Astrocyte (in vitro differentiated cells and primary cell): ENCODE measurements at regions not wholly inside any gene's neighbourhood (a gene's known extent, or its start where the extent isn't known, plus 50 kb on each side); places are given as distances from the start of the nearest gene placed in this dataset.

Source experiments
- DNase-seq: peaks from one replicate; pipeline ENCODE4 v3.0.0-alpha.2; 2010; ENCODE audit warnings: low read depth
- FAIRE-seq: peaks from 2 replicates; lab custom pipeline; 2011; peaks lifted over from hg19 to GRCh38; lab: Jason Lieb, UNC
- H2AFZ ChIP-seq: 2 replicates; pipeline ENCODE4 v1.6.0; 2012; ENCODE audit warnings: low read depth, low read length, inconsistent platforms
- H3K27ac ChIP-seq: 2 replicates; pipeline ENCODE4 v1.5.1; 2011; ENCODE audit warnings: low read depth, low read length, inconsistent platforms
- H3K27me3 ChIP-seq: 2 replicates; pipeline ENCODE4 v1.6.0; 2011; ENCODE audit warnings: low read length, inconsistent platforms; ENCODE audit not compliant: insufficient read depth
- H3K36me3 ChIP-seq: 2 replicates; pipeline ENCODE4 v1.5.1; 2011; ENCODE audit warnings: low read length, inconsistent platforms; ENCODE audit not compliant: insufficient read depth
- H3K4me1 ChIP-seq: 2 replicates; pipeline ENCODE4 v1.5.1; 2011; ENCODE audit warnings: low read length, inconsistent platforms; ENCODE audit not compliant: insufficient read depth
- H3K4me2 ChIP-seq: 2 replicates; pipeline ENCODE4 v1.6.0; 2012; ENCODE audit warnings: low read length, inconsistent platforms
- H3K4me3 ChIP-seq: 2 replicates; pipeline ENCODE4 v1.5.1; 2011; ENCODE audit warnings: low read depth, mild to moderate bottlenecking, low read length, inconsistent platforms; ENCODE audit not compliant: insufficient read depth
- H3K79me2 ChIP-seq: 2 replicates; pipeline ENCODE4 v1.6.0; 2012; ENCODE audit warnings: mild to moderate bottlenecking, low read length, inconsistent platforms; ENCODE audit not compliant: insufficient read depth
- H3K9ac ChIP-seq: 2 replicates; pipeline ENCODE4 v1.6.0; 2012; ENCODE audit warnings: mild to moderate bottlenecking, low read length, inconsistent platforms
- H3K9me3 ChIP-seq: 2 replicates; pipeline ENCODE4 v1.5.1; 2012; ENCODE audit warnings: low read depth, mild to moderate bottlenecking, low read length, inconsistent platforms; ENCODE audit not compliant: insufficient read depth
- H4K20me1 ChIP-seq: 2 replicates; pipeline ENCODE4 v1.6.0; 2012; ENCODE audit warnings: low read length, inconsistent platforms; ENCODE audit not compliant: insufficient read depth
- H3K27ac Mint-ChIP-seq: one replicate; pipeline ENCODE4 v1.8.0; 2021; ENCODE audit warnings: mild to moderate bottlenecking, mixed read lengths; ENCODE audit not compliant: unreplicated experiment
- H3K27me3 Mint-ChIP-seq: one replicate; pipeline ENCODE4 v1.8.0; 2021; ENCODE audit warnings: low read depth, mixed read lengths; ENCODE audit not compliant: unreplicated experiment
- H3K36me3 Mint-ChIP-seq: one replicate; pipeline ENCODE4 v1.8.0; 2021; ENCODE audit warnings: low read depth, mixed read lengths; ENCODE audit not compliant: unreplicated experiment
- H3K4me1 Mint-ChIP-seq: one replicate; pipeline ENCODE4 v1.8.0; 2021; ENCODE audit warnings: low read depth, mixed read lengths; ENCODE audit not compliant: unreplicated experiment
- H3K4me3 Mint-ChIP-seq: one replicate; pipeline ENCODE4 v1.8.0; 2021; ENCODE audit warnings: mild to moderate bottlenecking, moderate library complexity, mixed read lengths; ENCODE audit not compliant: unreplicated experiment
- H3K9me3 Mint-ChIP-seq: one replicate; pipeline ENCODE4 v1.8.0; 2021; ENCODE audit warnings: mild to moderate bottlenecking, mixed read lengths; ENCODE audit not compliant: unreplicated experiment
- EZH2 ChIP-seq: IDR thresholded peaks from 2 replicates; pipeline ENCODE4 v1.6.1; 2012; ENCODE audit warnings: mild to moderate bottlenecking, low read length, inconsistent platforms; ENCODE audit not compliant: insufficient read depth
- TF ChIP-seq, protein P1 (sequence below): IDR thresholded peaks from 2 replicates; pipeline ENCODE4 v1.5.1; 2011; ENCODE audit warnings: low read depth, mild to moderate bottlenecking, inconsistent platforms, low read length, moderate library complexity; ENCODE audit not compliant: insufficient read depth

DNA sequence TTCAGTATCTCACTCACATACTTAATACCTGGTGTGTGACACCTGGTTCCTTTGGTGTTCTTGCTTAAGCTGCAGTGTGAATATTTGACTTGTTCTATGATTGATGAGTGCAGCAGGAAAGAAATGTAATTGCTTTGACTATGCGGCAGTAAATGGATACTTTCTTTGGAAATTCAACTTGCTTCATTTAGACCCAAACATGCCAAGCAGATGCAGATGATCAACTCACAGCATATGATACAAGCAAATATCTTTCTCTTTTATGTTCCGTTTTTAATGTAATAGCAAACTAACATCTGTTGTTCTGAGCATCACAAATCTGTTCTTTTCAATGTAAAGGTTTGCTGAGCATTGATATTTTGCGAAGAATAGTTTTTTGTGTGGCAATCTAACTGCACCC is 549.5 kb downstream of the C4orf33 start:
- H3K4me3 Mint-ChIP-seq: no peak overlapping the region
- DNase-seq: no peak
- H3K9me3 Mint-ChIP-seq: no peaks in the 10 kb centered on the region
- no peak overlapping the region for H3K4me2 ChIP-seq
- no peaks in the 10 kb centered on the region for H3K27me3 ChIP-seq
- no peak for FAIRE-seq
- no peaks in the 10 kb centered on the region for H3K79me2 ChIP-seq
- H3K36me3 ChIP-seq: no peaks in the 10 kb centered on the region
- H3K4me3 ChIP-seq: no peak overlapping the region
- no peak for TF ChIP-seq EZH2
- TF ChIP-seq, protein P1, sequence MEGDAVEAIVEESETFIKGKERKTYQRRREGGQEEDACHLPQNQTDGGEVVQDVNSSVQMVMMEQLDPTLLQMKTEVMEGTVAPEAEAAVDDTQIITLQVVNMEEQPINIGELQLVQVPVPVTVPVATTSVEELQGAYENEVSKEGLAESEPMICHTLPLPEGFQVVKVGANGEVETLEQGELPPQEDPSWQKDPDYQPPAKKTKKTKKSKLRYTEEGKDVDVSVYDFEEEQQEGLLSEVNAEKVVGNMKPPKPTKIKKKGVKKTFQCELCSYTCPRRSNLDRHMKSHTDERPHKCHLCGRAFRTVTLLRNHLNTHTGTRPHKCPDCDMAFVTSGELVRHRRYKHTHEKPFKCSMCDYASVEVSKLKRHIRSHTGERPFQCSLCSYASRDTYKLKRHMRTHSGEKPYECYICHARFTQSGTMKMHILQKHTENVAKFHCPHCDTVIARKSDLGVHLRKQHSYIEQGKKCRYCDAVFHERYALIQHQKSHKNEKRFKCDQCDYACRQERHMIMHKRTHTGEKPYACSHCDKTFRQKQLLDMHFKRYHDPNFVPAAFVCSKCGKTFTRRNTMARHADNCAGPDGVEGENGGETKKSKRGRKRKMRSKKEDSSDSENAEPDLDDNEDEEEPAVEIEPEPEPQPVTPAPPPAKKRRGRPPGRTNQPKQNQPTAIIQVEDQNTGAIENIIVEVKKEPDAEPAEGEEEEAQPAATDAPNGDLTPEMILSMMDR: no peak
- H3K27me3 Mint-ChIP-seq: no peaks in the 10 kb centered on the region
- H2AFZ ChIP-seq: no peak overlapping the region
- no peaks in the 10 kb centered on the region for H3K36me3 Mint-ChIP-seq
- H3K4me1 ChIP-seq: no peaks in the 10 kb centered on the region
- no peaks in the 10 kb centered on the region for H4K20me1 ChIP-seq
- no peaks in the 10 kb centered on the region for H3K9me3 ChIP-seq
- no peak overlapping the region for H3K27ac Mint-ChIP-seq
- no peak overlapping the region for H3K9ac ChIP-seq
- no peak overlapping the region for H3K27ac ChIP-seq
- no peaks in the 10 kb centered on the region for H3K4me1 Mint-ChIP-seq

DNA sequence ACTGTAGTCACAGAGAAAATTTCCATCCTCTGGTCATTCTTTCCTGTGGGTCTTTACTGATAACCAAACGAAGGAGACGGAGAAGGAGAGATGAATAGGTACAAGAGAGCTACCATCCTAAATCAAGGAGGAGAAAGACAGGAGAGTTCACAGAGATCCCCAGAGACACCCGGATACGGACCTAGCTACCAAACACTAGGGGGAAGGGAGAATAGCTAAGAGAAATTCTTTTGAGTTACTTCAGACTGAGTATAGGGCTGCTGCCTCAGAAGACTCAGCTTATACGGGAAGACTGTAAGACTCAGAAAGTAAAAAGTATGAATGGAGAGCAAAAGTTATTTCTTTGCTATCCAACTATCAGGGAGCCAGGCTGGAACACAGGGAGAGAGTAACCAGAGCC is 572.1 kb downstream of the C4orf33 start:
- H3K4me1 Mint-ChIP-seq: no peaks in the 10 kb centered on the region
- no peaks in the 10 kb centered on the region for H3K27me3 Mint-ChIP-seq
- Histone ChIP-seq H3K27ac (no peak overlapping the region), H4K20me1 (no peaks in the 10 kb centered on the region), H3K79me2 (no peaks in the 10 kb centered on the region), H3K4me3 (no peak overlapping the region), H3K27me3 (no peaks in the 10 kb centered on the region), H3K4me1 (no peaks in the 10 kb centered on the region), H3K4me2 (no peak overlapping the region), H3K9ac (no peak overlapping the region), H3K36me3 (no peaks in the 10 kb centered on the region), H3K9me3 (no peaks in the 10 kb centered on the region), H2AFZ (no peak overlapping the region)
- DNase-seq (no peak), FAIRE-seq (no peak)
- H3K27ac Mint-ChIP-seq: no peak overlapping the region
- H3K4me3 Mint-ChIP-seq: no peak overlapping the region
- H3K9me3 Mint-ChIP-seq: no peaks in the 10 kb centered on the region
- TF ChIP-seq, protein P1: no peak
- no peak for TF ChIP-seq EZH2
- no peaks in the 10 kb centered on the region for H3K36me3 Mint-ChIP-seq

DNA sequence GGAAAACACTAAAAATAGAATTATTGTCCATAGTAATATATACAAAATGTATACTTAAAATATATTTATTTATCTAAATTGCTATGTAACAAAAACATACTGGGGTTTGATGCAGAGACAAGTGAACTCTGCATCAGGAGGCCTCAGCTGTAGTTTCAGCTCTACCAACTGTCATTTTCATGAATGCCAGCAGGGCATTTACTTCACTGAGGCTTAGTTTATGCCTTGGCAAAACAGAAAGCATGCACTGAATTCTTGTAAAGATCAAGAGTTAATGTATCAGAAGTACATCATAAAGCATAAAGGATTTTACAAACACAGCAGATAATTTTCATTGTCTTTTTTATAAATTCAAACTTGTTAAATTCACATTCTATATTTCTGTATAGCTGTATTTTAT is 577.0 kb downstream of the C4orf33 start:
- Mint-ChIP-seq H3K36me3 (no peaks in the 10 kb centered on the region), H3K27ac (no peak overlapping the region), H3K27me3 (no peaks in the 10 kb centered on the region), H3K4me1 (no peaks in the 10 kb centered on the region), H3K4me3 (no peak overlapping the region), H3K9me3 (peaks cover 9% of the 10 kb centered on the region)
- H3K4me3 ChIP-seq: no peak overlapping the region
- H3K36me3 ChIP-seq: no peaks in the 10 kb centered on the region
- H3K9me3 ChIP-seq: peaks cover 4% of the 10 kb centered on the region
- FAIRE-seq (no peak), DNase-seq (no peak)
- H2AFZ ChIP-seq: no peak overlapping the region
- H3K27ac ChIP-seq: no peak overlapping the region
- H4K20me1 ChIP-seq: no peaks in the 10 kb centered on the region
- TF ChIP-seq EZH2: no peak
- TF ChIP-seq, protein P1: no peak
- H3K4me1 ChIP-seq: no peaks in the 10 kb centered on the region
- no peaks in the 10 kb centered on the region for H3K27me3 ChIP-seq
- no peak overlapping the region for H3K9ac ChIP-seq
- no peak overlapping the region for H3K4me2 ChIP-seq
- no peaks in the 10 kb centered on the region for H3K79me2 ChIP-seq
